WTC11 (cell line): ENCODE measurements at regions not wholly inside any gene's neighbourhood (a gene's known extent, or its start where the extent isn't known, plus 50 kb on each side); places are given as distances from the start of the nearest gene placed in this dataset.

Experiments used
- ATAC-seq: fragments of 200-7000 bp; cut with Tn5 transposase; 2 replicates; pipeline ENCODE4 v1.10.0; 2021; ENCODE audit warnings: mild to moderate bottlenecking, moderate library complexity
- CTCF ChIA-PET: fragments of 300-600 bp; sonication (Branson Sonifier 250); formaldehyde crosslinking; loops from one replicate; lab custom pipeline; 2021; ENCODE audit warnings: antibody characterized with exemption; lab: Charles Lee
- POLR2A ChIA-PET: fragments of 350-600 bp; sonication (Branson Sonifier 250); formaldehyde crosslinking; loops from one replicate; lab custom pipeline; 2021; ENCODE audit warnings: antibody characterized with exemption; lab: Charles Lee
- DNase-seq: peaks from one replicate; pipeline ENCODE4 v3.0.0; 2021; ENCODE audit warnings: low spot score
- H3K27ac Mint-ChIP-seq: 2 replicates; pipeline ENCODE4 v1.8.0; 2021; ENCODE audit warnings: mixed read lengths
- H3K27me3 Mint-ChIP-seq: 2 replicates; pipeline ENCODE4 v1.8.0; 2021; ENCODE audit warnings: low read depth, mild to moderate bottlenecking, moderate library complexity, mixed read lengths
- H3K36me3 Mint-ChIP-seq: 2 replicates; pipeline ENCODE4 v1.8.0; 2021; ENCODE audit warnings: mixed read lengths
- H3K4me1 Mint-ChIP-seq: 2 replicates; pipeline ENCODE4 v1.8.0; 2022; ENCODE audit warnings: mixed read lengths
- H3K4me3 Mint-ChIP-seq: 2 replicates; pipeline ENCODE4 v1.8.0; 2021; ENCODE audit warnings: mild to moderate bottlenecking, moderate library complexity, mixed read lengths
- H3K9me3 Mint-ChIP-seq: 2 replicates; pipeline ENCODE4 v1.8.0; 2021; ENCODE audit warnings: mixed read lengths
- ARID4B ChIP-seq: sonication (generic); formaldehyde crosslinking; IDR thresholded peaks from 2 replicates; pipeline ENCODE4 v1.8.0; 2023; ENCODE audit warnings: missing genetic modification reagents, mild to moderate bottlenecking, borderline replicate concordance
- ATF2 ChIP-seq: sonication (generic); formaldehyde crosslinking; IDR thresholded peaks from 2 replicates; pipeline ENCODE4 v1.8.1; 2022; ENCODE audit warnings: low read depth, missing genetic modification reagents, borderline replicate concordance
- E2F5 ChIP-seq: sonication (generic); formaldehyde crosslinking; IDR thresholded peaks from 2 replicates; pipeline ENCODE4 v1.8.1; 2022; ENCODE audit warnings: mild to moderate bottlenecking, moderate library complexity, missing genetic modification reagents
- ELF4 ChIP-seq: sonication (generic); formaldehyde crosslinking; IDR thresholded peaks from 2 replicates; pipeline ENCODE4 v1.8.1; 2022; ENCODE audit warnings: low read depth, mild to moderate bottlenecking, moderate library complexity, missing genetic modification reagents
- GABPB1 ChIP-seq: sonication (generic); formaldehyde crosslinking; IDR thresholded peaks from 2 replicates; pipeline ENCODE4 v1.8.1; 2023; ENCODE audit warnings: mild to moderate bottlenecking, missing genetic modification reagents
- RORB ChIP-seq: fragments of 250-450 bp; sonication (Bioruptor Pico); IDR thresholded peaks from 2 replicates; pipeline ENCODE4 v1.9.0; 2021; ENCODE audit warnings: mild to moderate bottlenecking
- ZBTB43 ChIP-seq: sonication (generic); formaldehyde crosslinking; IDR thresholded peaks from 2 replicates; pipeline ENCODE4 v1.8.1; 2023; ENCODE audit warnings: mild to moderate bottlenecking, missing genetic modification reagents
- ZNF138 ChIP-seq: sonication (generic); formaldehyde crosslinking; conservative IDR thresholded peaks from 2 replicates; pipeline ENCODE4 v1.8.1; 2022; ENCODE audit warnings: mild to moderate bottlenecking, moderate library complexity, missing genetic modification reagents
- ZNF263 ChIP-seq: sonication (generic); formaldehyde crosslinking; IDR thresholded peaks from 2 replicates; pipeline ENCODE4 v1.8.1; 2022; ENCODE audit warnings: low read depth, mild to moderate bottlenecking, moderate library complexity, missing genetic modification reagents
- TF ChIP-seq, protein P1 (sequence below): sonication (generic); formaldehyde crosslinking; IDR thresholded peaks from 2 replicates; pipeline ENCODE4 v1.8.0; 2022; ENCODE audit warnings: missing genetic modification reagents
- TF ChIP-seq, protein P2 (sequence below): sonication (generic); formaldehyde crosslinking; IDR thresholded peaks from 2 replicates; pipeline ENCODE4 v1.8.1; 2023; ENCODE audit warnings: mild to moderate bottlenecking, missing genetic modification reagents, moderate library complexity
- TF ChIP-seq, protein P3 (sequence below): sonication (generic); formaldehyde crosslinking; IDR thresholded peaks from 2 replicates; pipeline ENCODE4 v1.8.0; 2022; ENCODE audit warnings: mild to moderate bottlenecking, missing genetic modification reagents
- TF ChIP-seq, protein P4 (sequence below): sonication (generic); formaldehyde crosslinking; IDR thresholded peaks from 2 replicates; pipeline ENCODE4 v1.8.1; 2023; ENCODE audit warnings: mild to moderate bottlenecking, missing genetic modification reagents, borderline replicate concordance

- ATAC-seq = no peak
- H3K27ac Mint-ChIP-seq = no peak overlapping the region
- ChIA-PET POLR2A (no interaction called here), CTCF (no interaction called here)
- H3K27me3 Mint-ChIP-seq = no peaks in the 10 kb centered on the region
- H3K4me1 Mint-ChIP-seq = peaks cover 33% of the 10 kb centered on the region
- no peak overlapping the region for H3K4me3 Mint-ChIP-seq
- H3K9me3 Mint-ChIP-seq = no peaks in the 10 kb centered on the region
- DNase-seq = no peak
- H3K36me3 Mint-ChIP-seq = no peaks in the 10 kb centered on the region
- TF ChIP-seq ATF2 (CRISPR knock-in tag) (no peak), ZNF138 (CRISPR knock-in tag) (no peak), GABPB1 (CRISPR knock-in tag) (no peak), ZNF263 (no peak), ZBTB43 (no peak), ARID4B (CRISPR knock-in tag) (no peak), E2F5 (CRISPR knock-in tag) (no peak)
- TF ChIP-seq, protein P1, sequence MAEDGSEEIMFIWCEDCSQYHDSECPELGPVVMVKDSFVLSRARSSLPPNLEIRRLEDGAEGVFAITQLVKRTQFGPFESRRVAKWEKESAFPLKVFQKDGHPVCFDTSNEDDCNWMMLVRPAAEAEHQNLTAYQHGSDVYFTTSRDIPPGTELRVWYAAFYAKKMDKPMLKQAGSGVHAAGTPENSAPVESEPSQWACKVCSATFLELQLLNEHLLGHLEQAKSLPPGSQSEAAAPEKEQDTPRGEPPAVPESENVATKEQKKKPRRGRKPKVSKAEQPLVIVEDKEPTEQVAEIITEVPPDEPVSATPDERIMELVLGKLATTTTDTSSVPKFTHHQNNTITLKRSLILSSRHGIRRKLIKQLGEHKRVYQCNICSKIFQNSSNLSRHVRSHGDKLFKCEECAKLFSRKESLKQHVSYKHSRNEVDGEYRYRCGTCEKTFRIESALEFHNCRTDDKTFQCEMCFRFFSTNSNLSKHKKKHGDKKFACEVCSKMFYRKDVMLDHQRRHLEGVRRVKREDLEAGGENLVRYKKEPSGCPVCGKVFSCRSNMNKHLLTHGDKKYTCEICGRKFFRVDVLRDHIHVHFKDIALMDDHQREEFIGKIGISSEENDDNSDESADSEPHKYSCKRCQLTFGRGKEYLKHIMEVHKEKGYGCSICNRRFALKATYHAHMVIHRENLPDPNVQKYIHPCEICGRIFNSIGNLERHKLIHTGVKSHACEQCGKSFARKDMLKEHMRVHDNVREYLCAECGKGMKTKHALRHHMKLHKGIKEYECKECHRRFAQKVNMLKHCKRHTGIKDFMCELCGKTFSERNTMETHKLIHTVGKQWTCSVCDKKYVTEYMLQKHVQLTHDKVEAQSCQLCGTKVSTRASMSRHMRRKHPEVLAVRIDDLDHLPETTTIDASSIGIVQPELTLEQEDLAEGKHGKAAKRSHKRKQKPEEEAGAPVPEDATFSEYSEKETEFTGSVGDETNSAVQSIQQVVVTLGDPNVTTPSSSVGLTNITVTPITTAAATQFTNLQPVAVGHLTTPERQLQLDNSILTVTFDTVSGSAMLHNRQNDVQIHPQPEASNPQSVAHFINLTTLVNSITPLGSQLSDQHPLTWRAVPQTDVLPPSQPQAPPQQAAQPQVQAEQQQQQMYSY (CRISPR knock-in tag) = no peak
- TF ChIP-seq, protein P2, sequence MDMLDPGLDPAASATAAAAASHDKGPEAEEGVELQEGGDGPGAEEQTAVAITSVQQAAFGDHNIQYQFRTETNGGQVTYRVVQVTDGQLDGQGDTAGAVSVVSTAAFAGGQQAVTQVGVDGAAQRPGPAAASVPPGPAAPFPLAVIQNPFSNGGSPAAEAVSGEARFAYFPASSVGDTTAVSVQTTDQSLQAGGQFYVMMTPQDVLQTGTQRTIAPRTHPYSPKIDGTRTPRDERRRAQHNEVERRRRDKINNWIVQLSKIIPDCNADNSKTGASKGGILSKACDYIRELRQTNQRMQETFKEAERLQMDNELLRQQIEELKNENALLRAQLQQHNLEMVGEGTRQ (CRISPR knock-in tag) = no peak
These were observed 259.4 kb upstream of the NSMCE3 start for GRCh38 chr15:29529043-29529442.

DNA sequence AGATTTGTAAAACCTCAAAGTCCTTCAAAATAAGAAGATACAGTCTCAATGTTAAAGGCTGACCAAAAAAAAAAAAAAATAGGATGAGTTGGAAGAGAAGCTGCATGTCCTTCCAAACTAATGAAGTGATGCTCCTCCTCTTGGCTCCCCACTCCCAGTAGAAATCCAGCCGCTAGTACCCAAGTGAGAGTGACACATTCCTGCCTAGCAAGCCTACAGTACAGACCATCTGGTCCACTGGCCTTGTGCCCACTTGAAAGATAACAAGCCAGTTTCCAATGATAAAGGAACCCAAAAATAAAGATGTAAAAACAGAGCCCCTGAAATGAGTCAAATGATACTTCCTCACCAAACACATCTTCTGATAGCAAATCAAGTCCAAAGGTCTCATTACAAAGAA lies 258.7 kb upstream of the NSMCE3 start:
- Mint-ChIP-seq H3K27ac (no peak overlapping the region), H3K4me3 (no peak overlapping the region), H3K36me3 (no peaks in the 10 kb centered on the region), H3K27me3 (no peaks in the 10 kb centered on the region), H3K9me3 (no peaks in the 10 kb centered on the region), H3K4me1 (peaks cover 25% of the 10 kb centered on the region)
- no peak for ATAC-seq
- ChIA-PET POLR2A (no interaction called here), CTCF (no interaction called here)
- no peak for DNase-seq
- TF ChIP-seq, protein P3, sequence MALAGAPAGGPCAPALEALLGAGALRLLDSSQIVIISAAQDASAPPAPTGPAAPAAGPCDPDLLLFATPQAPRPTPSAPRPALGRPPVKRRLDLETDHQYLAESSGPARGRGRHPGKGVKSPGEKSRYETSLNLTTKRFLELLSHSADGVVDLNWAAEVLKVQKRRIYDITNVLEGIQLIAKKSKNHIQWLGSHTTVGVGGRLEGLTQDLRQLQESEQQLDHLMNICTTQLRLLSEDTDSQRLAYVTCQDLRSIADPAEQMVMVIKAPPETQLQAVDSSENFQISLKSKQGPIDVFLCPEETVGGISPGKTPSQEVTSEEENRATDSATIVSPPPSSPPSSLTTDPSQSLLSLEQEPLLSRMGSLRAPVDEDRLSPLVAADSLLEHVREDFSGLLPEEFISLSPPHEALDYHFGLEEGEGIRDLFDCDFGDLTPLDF (CRISPR knock-in tag) = no peak
- TF ChIP-seq ELF4 (CRISPR knock-in tag) (no peak), RORB (CRISPR knock-in tag) (no peak), ATF2 (CRISPR knock-in tag) (no peak)
- TF ChIP-seq, protein P4, sequence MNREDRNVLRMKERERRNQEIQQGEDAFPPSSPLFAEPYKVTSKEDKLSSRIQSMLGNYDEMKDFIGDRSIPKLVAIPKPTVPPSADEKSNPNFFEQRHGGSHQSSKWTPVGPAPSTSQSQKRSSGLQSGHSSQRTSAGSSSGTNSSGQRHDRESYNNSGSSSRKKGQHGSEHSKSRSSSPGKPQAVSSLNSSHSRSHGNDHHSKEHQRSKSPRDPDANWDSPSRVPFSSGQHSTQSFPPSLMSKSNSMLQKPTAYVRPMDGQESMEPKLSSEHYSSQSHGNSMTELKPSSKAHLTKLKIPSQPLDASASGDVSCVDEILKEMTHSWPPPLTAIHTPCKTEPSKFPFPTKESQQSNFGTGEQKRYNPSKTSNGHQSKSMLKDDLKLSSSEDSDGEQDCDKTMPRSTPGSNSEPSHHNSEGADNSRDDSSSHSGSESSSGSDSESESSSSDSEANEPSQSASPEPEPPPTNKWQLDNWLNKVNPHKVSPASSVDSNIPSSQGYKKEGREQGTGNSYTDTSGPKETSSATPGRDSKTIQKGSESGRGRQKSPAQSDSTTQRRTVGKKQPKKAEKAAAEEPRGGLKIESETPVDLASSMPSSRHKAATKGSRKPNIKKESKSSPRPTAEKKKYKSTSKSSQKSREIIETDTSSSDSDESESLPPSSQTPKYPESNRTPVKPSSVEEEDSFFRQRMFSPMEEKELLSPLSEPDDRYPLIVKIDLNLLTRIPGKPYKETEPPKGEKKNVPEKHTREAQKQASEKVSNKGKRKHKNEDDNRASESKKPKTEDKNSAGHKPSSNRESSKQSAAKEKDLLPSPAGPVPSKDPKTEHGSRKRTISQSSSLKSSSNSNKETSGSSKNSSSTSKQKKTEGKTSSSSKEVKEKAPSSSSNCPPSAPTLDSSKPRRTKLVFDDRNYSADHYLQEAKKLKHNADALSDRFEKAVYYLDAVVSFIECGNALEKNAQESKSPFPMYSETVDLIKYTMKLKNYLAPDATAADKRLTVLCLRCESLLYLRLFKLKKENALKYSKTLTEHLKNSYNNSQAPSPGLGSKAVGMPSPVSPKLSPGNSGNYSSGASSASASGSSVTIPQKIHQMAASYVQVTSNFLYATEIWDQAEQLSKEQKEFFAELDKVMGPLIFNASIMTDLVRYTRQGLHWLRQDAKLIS = no peak
